ENCODE measurements at regions not wholly inside any gene's neighbourhood (a gene's known extent, or its start where the extent isn't known, plus 50 kb on each side); places are given as distances from the start of the nearest gene placed in this dataset.

- no peaks in the 10 kb centered on the region for H3K36me3 Mint-ChIP-seq (ENCODE audit: low read depth)
- H3K27me3 Mint-ChIP-seq (ENCODE audit: low read depth): no peaks in the 10 kb centered on the region
- H3K4me3 Mint-ChIP-seq: no peak overlapping the region
- no peaks in the 10 kb centered on the region for H3K4me1 Mint-ChIP-seq (ENCODE audit: low read depth)
- no peak overlapping the region for H3K27ac Mint-ChIP-seq
- peaks cover 22% of the 10 kb centered on the region for H3K9me3 Mint-ChIP-seq
Observed at GRCh38 chr4:170627418-170627817, 537.7 kb upstream of the AADAT start.

DNA sequence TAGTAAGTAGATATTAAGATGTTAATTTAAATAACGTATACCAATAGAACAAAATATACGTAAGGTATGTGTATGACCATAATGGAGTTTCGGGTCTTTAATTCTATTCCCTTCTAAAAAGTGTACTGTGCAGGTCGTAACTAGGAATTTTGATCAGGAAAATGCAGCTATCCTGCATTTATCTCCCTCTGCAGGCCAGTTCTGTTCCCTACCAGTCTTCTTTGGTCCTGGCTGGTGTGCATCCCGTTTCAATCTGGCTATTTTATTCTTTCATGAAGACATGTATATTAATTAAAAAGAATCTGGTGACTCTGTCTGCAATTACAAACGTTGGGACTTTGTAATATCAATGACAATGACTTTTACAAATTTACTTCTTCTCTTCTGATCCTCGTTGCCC, 534.1 kb upstream of the AADAT start:
- no peak overlapping the region for H3K27ac Mint-ChIP-seq
- H3K9me3 Mint-ChIP-seq: peaks cover 2% of the 10 kb centered on the region
- H3K4me3 Mint-ChIP-seq: no peak overlapping the region
- H3K36me3 Mint-ChIP-seq (ENCODE audit: low read depth): no peaks in the 10 kb centered on the region
- H3K27me3 Mint-ChIP-seq (ENCODE audit: low read depth): no peaks in the 10 kb centered on the region
- H3K4me1 Mint-ChIP-seq (ENCODE audit: low read depth): no peaks in the 10 kb centered on the region

DNA sequence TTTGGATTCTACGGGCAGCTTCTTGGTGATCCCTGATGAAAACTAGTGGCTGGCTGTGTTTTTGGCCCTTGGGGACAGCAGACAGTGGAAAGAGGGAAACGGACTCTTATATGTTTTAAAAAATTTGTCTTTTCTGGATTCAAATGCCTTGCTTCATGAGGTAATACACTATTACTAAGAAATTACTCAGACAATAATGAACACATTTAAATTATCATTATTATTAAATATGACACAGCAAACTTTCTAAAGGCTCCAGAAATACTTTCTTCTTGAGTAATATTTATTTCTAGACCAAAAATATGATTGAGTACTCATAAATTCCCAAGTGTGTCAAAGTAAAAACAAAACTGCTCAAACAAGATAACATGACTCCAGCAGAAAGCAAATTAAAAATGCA, 520.7 kb upstream of the AADAT start:
- Mint-ChIP-seq H3K27ac (no peak overlapping the region), H3K36me3 (ENCODE audit: low read depth) (no peaks in the 10 kb centered on the region), H3K4me1 (ENCODE audit: low read depth) (no peaks in the 10 kb centered on the region), H3K4me3 (no peak overlapping the region), H3K27me3 (ENCODE audit: low read depth) (no peaks in the 10 kb centered on the region), H3K9me3 (peaks cover 11% of the 10 kb centered on the region)

GRCh38 chr4:170599894-170600293, 510.1 kb upstream of the AADAT start:
- Mint-ChIP-seq H3K36me3 (ENCODE audit: low read depth) (no peaks in the 10 kb centered on the region), H3K27ac (no peak overlapping the region), H3K9me3 (peaks cover 7% of the 10 kb centered on the region), H3K4me1 (ENCODE audit: low read depth) (no peaks in the 10 kb centered on the region), H3K4me3 (no peak overlapping the region), H3K27me3 (ENCODE audit: low read depth) (no peaks in the 10 kb centered on the region)

DNA sequence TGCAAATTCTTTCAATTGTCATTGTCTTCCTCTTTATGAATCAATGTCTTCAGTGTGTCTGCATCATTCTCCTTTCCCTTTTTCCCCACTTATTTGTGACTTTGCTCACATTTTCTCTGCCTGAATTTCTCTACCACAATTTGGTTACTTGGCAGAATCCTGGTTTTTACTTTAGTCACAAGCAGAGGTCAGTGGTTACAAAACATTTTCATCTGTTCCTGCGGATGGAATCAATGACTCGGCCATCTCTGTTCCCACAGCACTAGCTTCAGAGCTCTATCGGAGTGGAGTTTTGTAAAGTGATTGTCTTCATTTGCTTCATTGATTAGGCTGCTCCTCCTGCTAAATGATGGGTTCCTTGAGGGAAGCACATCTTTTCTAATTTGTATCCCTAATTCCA, 501.3 kb upstream of the AADAT start:
- no peak overlapping the region for H3K4me3 Mint-ChIP-seq
- no peaks in the 10 kb centered on the region for H3K9me3 Mint-ChIP-seq
- H3K27ac Mint-ChIP-seq: no peak overlapping the region
- no peaks in the 10 kb centered on the region for H3K4me1 Mint-ChIP-seq (ENCODE audit: low read depth)
- no peaks in the 10 kb centered on the region for H3K27me3 Mint-ChIP-seq (ENCODE audit: low read depth)
- H3K36me3 Mint-ChIP-seq (ENCODE audit: low read depth): no peaks in the 10 kb centered on the region

- Mint-ChIP-seq H3K27me3 (ENCODE audit: low read depth) (no peaks in the 10 kb centered on the region), H3K27ac (no peak overlapping the region), H3K4me1 (ENCODE audit: low read depth) (no peaks in the 10 kb centered on the region), H3K36me3 (ENCODE audit: low read depth) (no peaks in the 10 kb centered on the region), H3K4me3 (no peak overlapping the region), H3K9me3 (no peaks in the 10 kb centered on the region)
Observed at GRCh38 chr4:170589597-170590191, 499.9 kb upstream of the AADAT start.

DNA sequence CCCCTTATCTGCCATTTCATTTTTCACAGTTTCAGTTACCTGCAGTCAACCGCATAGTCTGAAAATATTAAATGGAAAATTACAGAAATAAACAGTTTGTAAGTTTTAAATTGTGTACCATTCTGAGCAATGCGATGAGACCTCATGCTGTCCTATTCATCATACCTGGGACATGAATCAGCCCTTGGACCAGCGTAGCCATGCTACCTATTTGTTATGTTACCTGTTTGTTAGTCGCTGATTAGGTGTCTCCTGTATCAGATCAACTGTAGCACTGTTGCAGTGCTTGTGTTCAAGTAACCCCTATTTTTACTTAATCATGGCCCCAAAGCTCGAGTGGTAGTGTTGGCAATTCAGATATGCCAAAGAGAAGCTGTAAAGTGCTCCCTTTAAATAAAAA, 492.2 kb upstream of the AADAT start:
- Mint-ChIP-seq H3K4me3 (no peak overlapping the region), H3K27ac (no peak overlapping the region), H3K9me3 (peaks cover 7% of the 10 kb centered on the region), H3K4me1 (ENCODE audit: low read depth) (no peaks in the 10 kb centered on the region), H3K27me3 (ENCODE audit: low read depth) (no peaks in the 10 kb centered on the region), H3K36me3 (ENCODE audit: low read depth) (no peaks in the 10 kb centered on the region)

- H3K27ac Mint-ChIP-seq: no peak overlapping the region
- no peaks in the 10 kb centered on the region for H3K36me3 Mint-ChIP-seq (ENCODE audit: low read depth)
- H3K4me1 Mint-ChIP-seq (ENCODE audit: low read depth): no peaks in the 10 kb centered on the region
- H3K27me3 Mint-ChIP-seq (ENCODE audit: low read depth): no peaks in the 10 kb centered on the region
- no peak overlapping the region for H3K4me3 Mint-ChIP-seq
- peaks cover 7% of the 10 kb centered on the region for H3K9me3 Mint-ChIP-seq
Observed at GRCh38 chr4:170581322-170581721, 491.6 kb upstream of the AADAT start.

DNA sequence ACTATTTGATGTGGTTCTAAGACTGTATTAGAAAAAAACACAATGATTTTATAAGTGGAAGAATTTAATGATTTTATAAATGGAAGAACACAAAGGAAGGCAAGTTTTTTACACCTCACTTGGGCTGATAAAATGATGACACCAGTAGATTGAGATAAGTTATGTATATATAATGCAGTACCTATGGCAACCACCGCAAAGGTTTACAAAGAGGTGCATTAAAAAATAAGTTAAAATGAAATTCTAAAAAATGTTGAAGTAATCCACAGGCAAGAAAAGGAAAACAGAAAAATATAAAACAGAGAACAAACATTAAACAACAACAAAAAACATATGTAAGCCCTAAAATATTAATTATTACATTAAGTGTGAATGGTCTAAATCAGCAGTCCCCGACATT, 490.9 kb upstream of the AADAT start:
- H3K9me3 Mint-ChIP-seq: peaks cover 7% of the 10 kb centered on the region
- no peak overlapping the region for H3K27ac Mint-ChIP-seq
- H3K4me3 Mint-ChIP-seq: no peak overlapping the region
- no peaks in the 10 kb centered on the region for H3K4me1 Mint-ChIP-seq (ENCODE audit: low read depth)
- no peaks in the 10 kb centered on the region for H3K27me3 Mint-ChIP-seq (ENCODE audit: low read depth)
- no peaks in the 10 kb centered on the region for H3K36me3 Mint-ChIP-seq (ENCODE audit: low read depth)

- Mint-ChIP-seq H3K36me3 (ENCODE audit: low read depth) (no peaks in the 10 kb centered on the region), H3K27ac (no peak overlapping the region), H3K27me3 (ENCODE audit: low read depth) (no peaks in the 10 kb centered on the region), H3K4me3 (no peak overlapping the region), H3K4me1 (ENCODE audit: low read depth) (no peaks in the 10 kb centered on the region), H3K9me3 (peaks cover 6% of the 10 kb centered on the region)
Observed at GRCh38 chr4:170538821-170539473, 449.2 kb upstream of the AADAT start.

- Mint-ChIP-seq H3K27me3 (ENCODE audit: low read depth) (no peaks in the 10 kb centered on the region), H3K27ac (no peak overlapping the region), H3K4me1 (ENCODE audit: low read depth) (no peaks in the 10 kb centered on the region), H3K4me3 (no peak overlapping the region), H3K36me3 (ENCODE audit: low read depth) (no peaks in the 10 kb centered on the region), H3K9me3 (no peaks in the 10 kb centered on the region)
Observed at GRCh38 chr4:170529748-170530722, 440.3 kb upstream of the AADAT start.

GRCh38 chr4:170526471-170526870, 436.7 kb upstream of the AADAT start:
- Mint-ChIP-seq H3K4me1 (ENCODE audit: low read depth) (no peaks in the 10 kb centered on the region), H3K4me3 (no peak overlapping the region)

GRCh38 chr4:170522427-170522970, 432.7 kb upstream of the AADAT start:
- no peaks in the 10 kb centered on the region for H3K36me3 Mint-ChIP-seq (ENCODE audit: low read depth)
- H3K27me3 Mint-ChIP-seq (ENCODE audit: low read depth): no peaks in the 10 kb centered on the region
- H3K9me3 Mint-ChIP-seq: peaks cover 4% of the 10 kb centered on the region
- no peak overlapping the region for H3K27ac Mint-ChIP-seq
- H3K4me3 Mint-ChIP-seq: no peak overlapping the region
- no peaks in the 10 kb centered on the region for H3K4me1 Mint-ChIP-seq (ENCODE audit: low read depth)

More at GRCh38 chr4:170526471-170526870, 436.7 kb upstream of the AADAT start:
- Mint-ChIP-seq H3K36me3 (ENCODE audit: low read depth) (no peaks in the 10 kb centered on the region), H3K9me3 (no peaks in the 10 kb centered on the region), H3K27ac (no peak overlapping the region), H3K27me3 (ENCODE audit: low read depth) (no peaks in the 10 kb centered on the region)

GRCh38 chr4:170497689-170498088, 407.9 kb upstream of the AADAT start:
- no peaks in the 10 kb centered on the region for H3K36me3 Mint-ChIP-seq (ENCODE audit: low read depth)

More at GRCh38 chr4:170497689-170498088, 407.9 kb upstream of the AADAT start:
- Mint-ChIP-seq H3K27ac (no peak overlapping the region), H3K4me1 (ENCODE audit: low read depth) (no peaks in the 10 kb centered on the region), H3K4me3 (no peak overlapping the region), H3K9me3 (no peaks in the 10 kb centered on the region), H3K27me3 (ENCODE audit: low read depth) (peaks cover 4% of the 10 kb centered on the region)

Measured in T-helper 1 cell treated with Interleukin-12 subunit alpha and Interleukin-12 subunit beta and Interleukin-4 antibody, amounts not matched to agents 30 μg/mL and 1 μg/mL, for 36 hours (primary cell).